ENCODE measurements at regions not wholly inside any gene's neighbourhood (a gene's known extent, or its start where the extent isn't known, plus 50 kb on each side); places are given as distances from the start of the nearest gene placed in this dataset.

DNA sequence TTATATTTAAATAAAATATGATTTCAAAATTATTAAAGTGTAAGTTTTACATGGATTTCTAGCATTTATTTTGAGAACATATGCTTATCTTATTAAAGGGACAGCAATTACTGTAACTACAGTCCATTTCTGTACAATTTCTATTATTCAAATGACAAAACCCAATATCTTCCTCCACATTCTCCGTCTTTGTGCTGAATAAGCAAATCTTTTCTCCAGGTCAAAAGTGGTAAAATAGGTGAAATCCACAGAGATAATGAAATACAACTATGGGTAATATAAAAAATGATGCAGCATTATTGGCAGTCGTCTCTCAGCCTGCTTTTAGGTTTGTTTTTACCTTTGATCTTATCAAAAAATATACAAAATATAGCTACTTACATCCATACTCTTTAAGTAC lies 79.4 kb upstream of the OTX2 start:
- TF ChIP-seq, protein P1, sequence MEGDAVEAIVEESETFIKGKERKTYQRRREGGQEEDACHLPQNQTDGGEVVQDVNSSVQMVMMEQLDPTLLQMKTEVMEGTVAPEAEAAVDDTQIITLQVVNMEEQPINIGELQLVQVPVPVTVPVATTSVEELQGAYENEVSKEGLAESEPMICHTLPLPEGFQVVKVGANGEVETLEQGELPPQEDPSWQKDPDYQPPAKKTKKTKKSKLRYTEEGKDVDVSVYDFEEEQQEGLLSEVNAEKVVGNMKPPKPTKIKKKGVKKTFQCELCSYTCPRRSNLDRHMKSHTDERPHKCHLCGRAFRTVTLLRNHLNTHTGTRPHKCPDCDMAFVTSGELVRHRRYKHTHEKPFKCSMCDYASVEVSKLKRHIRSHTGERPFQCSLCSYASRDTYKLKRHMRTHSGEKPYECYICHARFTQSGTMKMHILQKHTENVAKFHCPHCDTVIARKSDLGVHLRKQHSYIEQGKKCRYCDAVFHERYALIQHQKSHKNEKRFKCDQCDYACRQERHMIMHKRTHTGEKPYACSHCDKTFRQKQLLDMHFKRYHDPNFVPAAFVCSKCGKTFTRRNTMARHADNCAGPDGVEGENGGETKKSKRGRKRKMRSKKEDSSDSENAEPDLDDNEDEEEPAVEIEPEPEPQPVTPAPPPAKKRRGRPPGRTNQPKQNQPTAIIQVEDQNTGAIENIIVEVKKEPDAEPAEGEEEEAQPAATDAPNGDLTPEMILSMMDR (IDR thresholded peaks at IDR 0.05; ENCODE audit: insufficient read depth, low read depth, low read length, missing control alignments): no peak
- H3K4me3 ChIP-seq (ENCODE audit: low read depth, low read length): no peak overlapping the region
- no peak for DNase-seq (ENCODE audit: low read depth)

GRCh38 chr14:56888274-56888673 lies 78.0 kb upstream of the OTX2 start:
- DNase-seq (ENCODE audit: low read depth): no peak
- TF ChIP-seq, protein P1 (IDR thresholded peaks at IDR 0.05; ENCODE audit: insufficient read depth, low read depth, low read length, missing control alignments): no peak
- H3K4me3 ChIP-seq (ENCODE audit: low read depth, low read length): no peak overlapping the region

DNA sequence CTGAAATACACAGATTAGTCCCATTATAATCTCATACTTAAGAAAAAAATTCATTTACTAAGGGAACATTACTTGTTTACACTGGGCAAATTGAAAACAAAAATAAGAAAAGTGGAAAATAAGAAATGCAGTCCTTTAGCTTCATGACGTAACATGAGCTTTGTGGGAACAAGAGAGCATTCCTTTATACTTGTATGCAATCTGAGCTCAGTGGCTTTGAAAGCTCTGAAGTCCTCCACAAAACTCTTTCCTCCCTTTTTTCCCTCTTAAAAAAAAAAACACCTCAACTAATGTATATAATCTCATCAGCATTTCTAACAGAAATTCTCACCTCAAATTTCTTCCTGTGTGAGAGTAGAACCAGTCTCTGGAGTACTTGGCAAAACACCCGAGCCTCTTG lies 76.9 kb upstream of the OTX2 start:
- TF ChIP-seq, protein P1 (IDR thresholded peaks at IDR 0.05; ENCODE audit: insufficient read depth, low read depth, low read length, missing control alignments): no peak
- DNase-seq (ENCODE audit: low read depth): no peak
- no peak overlapping the region for H3K4me3 ChIP-seq (ENCODE audit: low read depth, low read length)

- DNase-seq (ENCODE audit: low read depth): no peak
- TF ChIP-seq, protein P1 (IDR thresholded peaks at IDR 0.05; ENCODE audit: insufficient read depth, low read depth, low read length, missing control alignments): no peak
- H3K4me3 ChIP-seq (ENCODE audit: low read depth, low read length): no peak overlapping the region
Measured at GRCh38 chr14:56886471-56887062, 76.3 kb upstream of the OTX2 start.

DNA sequence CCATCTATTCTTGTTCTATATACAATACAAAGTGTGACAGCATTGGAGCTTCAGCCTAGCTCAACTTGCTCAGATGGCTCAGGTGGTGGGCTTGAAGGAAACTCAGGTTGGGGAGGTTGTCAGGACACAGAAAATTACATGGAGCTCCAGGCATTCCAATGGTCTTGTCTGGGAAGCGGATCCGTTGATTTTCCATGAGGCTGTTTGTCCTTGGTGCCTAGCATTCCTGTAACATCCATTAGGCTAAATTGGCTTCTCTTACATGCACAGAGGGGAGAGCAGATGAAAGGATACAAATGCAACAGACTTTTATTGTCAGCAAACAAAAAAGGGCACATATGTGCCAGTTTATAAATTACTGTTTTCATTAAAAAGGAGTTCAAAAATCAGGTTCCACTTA lies 75.5 kb upstream of the OTX2 start:
- TF ChIP-seq, protein P1 (IDR thresholded peaks at IDR 0.05; ENCODE audit: insufficient read depth, low read depth, low read length, missing control alignments): no peak
- DNase-seq (ENCODE audit: low read depth): no peak
- H3K4me3 ChIP-seq (ENCODE audit: low read depth, low read length): no peak overlapping the region

DNA sequence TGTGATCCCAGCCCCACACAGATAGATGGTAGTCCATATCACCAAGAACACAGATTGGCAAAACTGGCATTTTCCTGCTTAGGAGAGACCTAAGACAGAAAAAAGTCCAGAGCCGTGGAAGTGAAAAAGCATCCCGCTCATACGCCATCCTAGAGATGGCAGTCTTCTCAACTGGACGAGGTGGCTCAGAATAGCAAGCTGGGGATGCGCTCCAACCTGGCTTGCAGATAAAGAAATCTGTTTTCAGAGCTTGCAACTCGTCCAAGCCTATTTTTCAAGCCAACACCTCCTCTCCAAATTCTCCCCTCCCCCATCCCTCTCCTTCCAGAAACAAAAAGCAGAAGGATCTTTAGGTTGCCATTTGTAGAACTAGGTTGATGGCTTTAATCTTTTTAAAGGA lies 74.3 kb upstream of the OTX2 start:
- no peak overlapping the region for H3K4me3 ChIP-seq (ENCODE audit: low read depth, low read length)
- no peak for DNase-seq (ENCODE audit: low read depth)
- TF ChIP-seq, protein P1 (IDR thresholded peaks at IDR 0.05; ENCODE audit: insufficient read depth, low read depth, low read length, missing control alignments): no peak

DNA sequence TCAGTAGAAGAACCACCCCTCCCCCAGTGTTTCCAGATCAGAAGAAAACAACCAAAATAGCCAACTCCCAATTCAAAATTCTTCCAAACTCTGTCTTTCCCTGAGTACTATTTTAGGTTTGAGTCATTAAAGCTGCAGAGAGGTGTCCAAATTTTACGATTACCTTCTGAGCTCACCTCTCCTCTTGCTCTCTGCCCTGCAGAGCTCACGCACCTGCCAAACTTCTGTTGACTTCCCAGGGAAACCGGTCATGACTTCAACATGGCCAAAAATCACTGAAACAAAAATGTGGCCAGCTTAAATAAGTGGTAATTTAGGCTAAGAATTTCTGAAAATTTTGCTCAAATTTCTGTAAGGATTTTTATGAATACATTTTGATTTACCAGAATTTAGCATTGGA lies 70.9 kb upstream of the OTX2 start:
- no peak for DNase-seq (ENCODE audit: low read depth)
- TF ChIP-seq, protein P1 (IDR thresholded peaks at IDR 0.05; ENCODE audit: insufficient read depth, low read depth, low read length, missing control alignments): no peak
- no peak overlapping the region for H3K4me3 ChIP-seq (ENCODE audit: low read depth, low read length)
